ENCODE measurements at regions not wholly inside any gene's neighbourhood (a gene's known extent, or its start where the extent isn't known, plus 50 kb on each side); places are given as distances from the start of the nearest gene placed in this dataset.
"Not testable (repeated sequence)": the region's sequence is repeated elsewhere in the genome, so short reads cannot be mapped to it uniquely, and the experiment has no call there.

DNA sequence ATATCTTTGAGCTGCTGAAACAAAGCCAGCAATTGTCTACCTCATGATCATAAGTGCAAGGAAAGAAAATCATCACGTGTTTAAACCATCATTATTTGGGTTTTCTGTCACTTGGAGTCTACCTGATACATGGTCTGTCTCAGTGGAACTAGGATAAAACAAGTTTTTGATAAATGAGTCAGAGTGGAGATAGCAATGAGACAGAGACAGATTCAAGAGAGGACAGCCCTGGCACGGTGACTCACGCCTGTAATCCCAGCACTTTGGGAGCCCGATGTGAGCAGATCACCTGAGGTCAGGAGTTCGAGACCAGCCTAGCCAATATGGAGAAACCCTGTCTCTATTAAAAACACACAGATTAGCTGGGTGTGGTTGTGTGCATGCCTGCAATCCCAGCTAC is 93.8 kb downstream of the PMAIP1 start:
- CTCF ChIA-PET: interaction anchor here (1.6 kb wide), 1 partner anchor 156 kb away, joined by 3 read pairs; no protein-coding TSS in a partner anchor
- Mint-ChIP-seq H3K9me3 (ENCODE audit: low read depth) (no peaks in the 10 kb centered on the region), H3K36me3 (no peaks in the 10 kb centered on the region), H3K4me3 (no peak overlapping the region), H3K27me3 (peaks cover 62% of the 10 kb centered on the region), H3K27ac (no peak overlapping the region), H3K4me1 (no peaks in the 10 kb centered on the region)
- ATAC-seq: no peak
- DNase-seq: no peak

GRCh38 chr18:59990121-59990823 is 90.5 kb downstream of the PMAIP1 start:
- Mint-ChIP-seq H3K27me3 (peaks cover 46% of the 10 kb centered on the region), H3K36me3 (no peaks in the 10 kb centered on the region)
- no peak for ATAC-seq

DNA sequence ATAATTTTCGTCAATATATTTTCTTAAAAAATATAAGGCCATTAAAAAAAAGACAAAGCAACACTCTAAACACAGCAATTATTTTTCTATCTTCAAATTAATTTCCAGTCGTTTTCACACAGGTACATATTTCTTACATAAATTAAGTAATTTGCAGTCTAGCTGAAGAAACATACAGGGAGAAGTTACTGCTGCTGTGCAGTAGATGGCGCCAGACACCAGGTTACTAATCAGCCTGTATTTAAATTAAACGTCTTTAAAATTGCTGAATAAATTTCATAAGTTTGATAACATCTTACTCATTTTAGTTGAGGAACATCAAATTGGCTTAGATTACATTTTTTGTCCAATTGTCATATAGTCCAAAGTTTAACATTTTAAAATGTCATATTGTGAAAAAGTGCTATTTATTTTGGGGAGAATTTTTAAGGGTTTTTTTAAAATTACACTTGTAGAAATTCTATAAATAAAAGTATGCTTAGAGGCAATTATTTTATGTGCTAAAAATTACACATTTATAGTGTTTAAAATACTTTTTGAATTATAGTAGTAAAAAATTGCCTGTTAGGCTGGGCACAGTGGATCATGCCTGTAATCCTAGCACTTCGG is 88.4 kb downstream of the PMAIP1 start:
- ATAC-seq (no peak), DNase-seq (peak; percentile 56)
- Mint-ChIP-seq H3K4me1 (no peaks in the 10 kb centered on the region), H3K36me3 (no peaks in the 10 kb centered on the region), H3K4me3 (no peak overlapping the region), H3K9me3 (ENCODE audit: low read depth) (no peaks in the 10 kb centered on the region), H3K27me3 (peaks cover 37% of the 10 kb centered on the region), H3K27ac (no peak overlapping the region)
- CTCF ChIA-PET: interaction anchor here (0.6 to 2.0 kb wide), 20 partner anchors 8 to 1514 kb away, joined by 3 to 10 read pairs (median 3); no protein-coding TSS in a partner anchor

More at GRCh38 chr18:59990121-59990823, 90.5 kb downstream of the PMAIP1 start:
- no peaks in the 10 kb centered on the region for H3K9me3 Mint-ChIP-seq (ENCODE audit: low read depth)
- CTCF ChIA-PET: interaction anchor here (2.0 kb wide), 1 partner anchor 27 kb away, joined by 4 read pairs; no protein-coding TSS in a partner anchor
- no peaks in the 10 kb centered on the region for H3K4me1 Mint-ChIP-seq
- no peak overlapping the region for H3K27ac Mint-ChIP-seq
- no peak overlapping the region for H3K4me3 Mint-ChIP-seq
- DNase-seq: no peak

GRCh38 chr18:59987102-59987501 is 87.3 kb downstream of the PMAIP1 start:
- Mint-ChIP-seq H3K27me3 (peaks cover 26% of the 10 kb centered on the region), H3K9me3 (ENCODE audit: low read depth) (no peaks in the 10 kb centered on the region), H3K4me1 (no peaks in the 10 kb centered on the region), H3K4me3 (no peak overlapping the region), H3K36me3 (no peaks in the 10 kb centered on the region), H3K27ac (no peak overlapping the region)
- ATAC-seq (no peak), DNase-seq (no peak)
- CTCF ChIA-PET: interaction anchor here (1.0 to 1.7 kb wide), 5 partner anchors 9 to 1515 kb away, joined by 3 to 10 read pairs (median 4); no protein-coding TSS in a partner anchor

DNA sequence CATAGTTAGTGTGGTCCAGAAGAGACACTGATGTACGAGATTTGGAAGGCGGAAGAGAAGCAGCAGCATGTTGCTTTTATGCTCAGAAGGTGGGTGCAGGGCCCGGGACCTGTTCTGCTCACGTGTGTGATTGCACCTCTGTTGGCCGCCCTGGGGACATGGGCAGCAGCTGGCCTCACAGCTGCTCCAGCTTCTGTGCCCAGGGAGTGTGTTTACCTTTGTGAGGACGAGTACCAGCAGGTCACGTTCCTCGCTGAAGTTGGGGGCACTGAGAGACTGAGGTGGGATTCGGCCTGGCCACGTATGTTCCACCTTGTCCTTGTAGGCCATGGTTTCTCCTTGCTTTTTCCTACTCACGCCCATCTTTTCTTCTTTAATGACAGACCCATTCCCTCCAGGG is 86.3 kb downstream of the PMAIP1 start:
- Mint-ChIP-seq H3K36me3 (no peaks in the 10 kb centered on the region), H3K4me3 (no peak overlapping the region), H3K4me1 (no peaks in the 10 kb centered on the region), H3K27me3 (peaks cover 24% of the 10 kb centered on the region), H3K9me3 (ENCODE audit: low read depth) (no peaks in the 10 kb centered on the region), H3K27ac (no peak overlapping the region)
- ATAC-seq (no peak), DNase-seq (no peak)
- CTCF ChIA-PET: interaction anchor here (1.0 kb wide), 1 partner anchor 85 kb away, joined by 3 read pairs; no protein-coding TSS in a partner anchor

GRCh38 chr18:59985289-59985688 is 85.5 kb downstream of the PMAIP1 start:
- Mint-ChIP-seq H3K4me3 (no peak overlapping the region), H3K36me3 (no peaks in the 10 kb centered on the region), H3K9me3 (ENCODE audit: low read depth) (no peaks in the 10 kb centered on the region), H3K4me1 (no peaks in the 10 kb centered on the region), H3K27ac (no peak overlapping the region), H3K27me3 (peaks cover 16% of the 10 kb centered on the region)
- ATAC-seq (no peak), DNase-seq (no peak)
- CTCF ChIA-PET: interaction anchor here (1.0 to 1.1 kb wide), 2 partner anchors 9 to 11 kb away, joined by 3 read pairs; no protein-coding TSS in a partner anchor

- Mint-ChIP-seq H3K4me1 (no peaks in the 10 kb centered on the region), H3K27me3 (peaks cover 2% of the 10 kb centered on the region), H3K9me3 (ENCODE audit: low read depth) (no peaks in the 10 kb centered on the region), H3K36me3 (no peaks in the 10 kb centered on the region), H3K4me3 (no peak overlapping the region), H3K27ac (no peak overlapping the region)
- no peak for DNase-seq
- no peak for ATAC-seq
- CTCF ChIA-PET: no interaction called here
These were observed 83.7 kb downstream of the PMAIP1 start for GRCh38 chr18:59983506-59983905.

- Mint-ChIP-seq H3K4me1 (no peaks in the 10 kb centered on the region), H3K36me3 (no peaks in the 10 kb centered on the region), H3K27me3 (peaks cover 2% of the 10 kb centered on the region), H3K9me3 (ENCODE audit: low read depth) (no peaks in the 10 kb centered on the region), H3K4me3 (no peak overlapping the region), H3K27ac (no peak overlapping the region)
- CTCF ChIA-PET: interaction anchor here (1.3 kb wide), 1 partner anchor 18 kb away, joined by 3 read pairs; no protein-coding TSS in a partner anchor
- no peak for ATAC-seq
- no peak for DNase-seq
These were observed 80.4 kb downstream of the PMAIP1 start for GRCh38 chr18:59980188-59980637.

DNA sequence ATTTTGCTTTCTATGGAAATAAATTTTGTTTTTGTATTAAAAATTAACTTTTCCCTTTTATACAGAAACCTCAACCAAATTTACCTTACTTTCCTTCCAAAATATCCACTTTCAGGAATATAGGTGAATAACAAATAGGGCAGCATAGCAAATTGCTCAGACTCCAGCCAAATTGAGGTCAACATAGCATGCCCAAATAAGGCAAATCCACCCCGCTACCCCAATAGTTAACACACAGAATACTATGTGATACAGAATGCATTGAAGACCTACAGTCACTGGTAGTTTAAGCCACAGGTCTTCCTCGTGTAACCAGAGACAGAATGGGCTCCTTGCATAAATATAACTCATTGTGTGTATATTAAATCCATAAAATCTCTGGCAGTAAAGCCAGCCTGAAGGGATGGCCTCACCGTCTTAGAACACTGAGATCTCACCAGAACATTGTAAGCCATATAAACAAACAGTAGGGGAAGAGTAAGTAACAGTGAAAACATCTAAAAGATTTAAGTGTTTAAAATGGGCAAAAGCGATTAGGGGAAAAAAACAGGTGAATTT is 72.2 kb downstream of the PMAIP1 start:
- peaks cover 16% of the 10 kb centered on the region for H3K4me1 Mint-ChIP-seq
- H3K36me3 Mint-ChIP-seq: no peaks in the 10 kb centered on the region
- ATAC-seq: no peak
- H3K9me3 Mint-ChIP-seq (ENCODE audit: low read depth): no peaks in the 10 kb centered on the region
- peaks cover 21% of the 10 kb centered on the region for H3K27me3 Mint-ChIP-seq
- CTCF ChIA-PET: no interaction called here
- H3K4me3 Mint-ChIP-seq: no peak overlapping the region
- DNase-seq: no peak
- no peak overlapping the region for H3K27ac Mint-ChIP-seq

GRCh38 chr18:59971144-59971543 is 71.3 kb downstream of the PMAIP1 start:
- peak overlapping the region; percentile 47 for H3K27ac Mint-ChIP-seq
- H3K36me3 Mint-ChIP-seq; H3K9me3 Mint-ChIP-seq (ENCODE audit: low read depth); DNase-seq; H3K4me3 Mint-ChIP-seq; CTCF ChIA-PET: not testable (repeated sequence)
- H3K27me3 Mint-ChIP-seq: peaks cover 23% of the 10 kb centered on the region
- peaks cover 16% of the 10 kb centered on the region for H3K4me1 Mint-ChIP-seq
- ATAC-seq: peak; percentile 72

GRCh38 chr18:59969477-59970028 is 69.8 kb downstream of the PMAIP1 start:
- Mint-ChIP-seq H3K27me3 (peaks cover 34% of the 10 kb centered on the region), H3K4me1 (peaks cover 16% of the 10 kb centered on the region)
- H3K9me3 Mint-ChIP-seq (ENCODE audit: low read depth); H3K36me3 Mint-ChIP-seq; DNase-seq; CTCF ChIA-PET; H3K27ac Mint-ChIP-seq; H3K4me3 Mint-ChIP-seq: not testable (repeated sequence)
- ATAC-seq: peak; percentile 9

DNA sequence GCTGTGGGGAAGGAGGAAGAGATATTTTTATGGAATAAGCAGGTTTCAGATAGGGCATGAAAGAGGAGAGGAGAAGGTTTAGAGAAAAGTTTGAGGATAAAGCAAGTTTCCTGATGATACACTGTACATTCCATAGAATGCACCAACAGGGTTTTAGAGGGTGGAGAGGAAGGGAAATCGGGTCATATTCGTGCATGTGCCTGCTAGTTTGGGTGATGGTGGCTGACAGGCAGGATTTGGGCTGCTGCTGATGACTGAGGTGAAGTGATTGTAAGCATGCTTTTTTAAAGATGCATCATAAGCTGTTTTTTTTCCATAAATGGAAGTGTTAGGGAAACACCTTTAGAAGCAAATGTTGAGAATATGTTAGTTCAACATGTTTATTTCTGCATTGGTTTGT is 68.8 kb downstream of the PMAIP1 start:
- peaks cover 34% of the 10 kb centered on the region for H3K27me3 Mint-ChIP-seq
- no peaks in the 10 kb centered on the region for H3K36me3 Mint-ChIP-seq
- H3K4me1 Mint-ChIP-seq: peaks cover 16% of the 10 kb centered on the region
- no peak for DNase-seq
- H3K9me3 Mint-ChIP-seq (ENCODE audit: low read depth): no peaks in the 10 kb centered on the region
- H3K27ac Mint-ChIP-seq: no peak overlapping the region
- H3K4me3 Mint-ChIP-seq: no peak overlapping the region
- CTCF ChIA-PET: no interaction called here
- no peak for ATAC-seq

- peaks cover 37% of the 10 kb centered on the region for H3K27me3 Mint-ChIP-seq
- H3K9me3 Mint-ChIP-seq (ENCODE audit: low read depth): no peaks in the 10 kb centered on the region
- no peaks in the 10 kb centered on the region for H3K36me3 Mint-ChIP-seq
- no peak overlapping the region for H3K27ac Mint-ChIP-seq
- no peak overlapping the region for H3K4me3 Mint-ChIP-seq
- H3K4me1 Mint-ChIP-seq: peaks cover 16% of the 10 kb centered on the region
- CTCF ChIA-PET: no interaction called here
- ATAC-seq (no peak), DNase-seq (no peak)
These were observed 68.1 kb downstream of the PMAIP1 start for GRCh38 chr18:59967878-59968277.

Data from activated CD8-positive, alpha-beta memory T cell treated with anti-CD3 and anti-CD28 coated beads, Interleukin-2, amount 10 ng/mL, durations not matched to agents 7 days and 5 days (primary cell).